ENCODE measurements at regions not wholly inside any gene's neighbourhood (a gene's known extent, or its start where the extent isn't known, plus 50 kb on each side); places are given as distances from the start of the nearest gene placed in this dataset.
"Not testable (repeated sequence)": the region's sequence is repeated elsewhere in the genome, so short reads cannot be mapped to it uniquely, and the experiment has no call there.

DNA sequence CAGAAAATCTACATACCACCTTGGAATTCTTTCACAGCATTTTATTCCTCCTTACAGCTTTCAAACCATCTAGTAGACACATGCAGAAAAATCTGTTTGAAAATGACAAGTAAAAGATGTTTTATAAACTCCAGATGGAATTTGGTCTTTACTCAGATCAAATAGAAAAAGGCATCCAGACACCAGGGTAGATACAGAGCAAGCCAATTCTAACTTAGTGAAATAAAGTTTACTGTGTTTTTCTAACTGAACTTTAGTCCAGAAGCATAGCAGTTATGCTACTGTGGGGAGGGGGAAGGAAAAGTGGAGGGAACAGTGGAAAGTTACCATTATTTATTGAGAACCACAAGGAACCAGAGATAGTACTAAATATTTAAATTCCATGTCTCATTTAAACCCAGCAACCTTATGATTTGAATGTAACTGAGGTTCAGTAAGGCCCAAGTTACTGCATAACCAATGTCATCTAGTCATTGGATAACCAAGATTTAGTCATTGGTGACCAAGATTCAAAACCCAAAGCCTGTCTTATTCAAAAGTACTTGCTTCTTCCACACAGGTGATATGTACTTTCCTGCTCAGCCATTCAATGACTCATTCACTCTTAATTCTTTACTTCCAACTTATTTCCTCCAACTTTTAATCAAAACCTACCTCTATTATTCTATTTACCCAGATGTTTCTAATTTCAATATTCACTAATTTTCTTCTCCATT, 57.7 kb downstream of the RAD51AP2 start:
- H3K79me2 ChIP-seq (ENCODE audit: control insufficient read depth, insufficient read depth, low read length), result no peaks in the 10 kb centered on the region
- no peaks in the 10 kb centered on the region for H3K36me3 ChIP-seq (ENCODE audit: control insufficient read depth in 2 of 2, extremely low read depth in 1 of 2, insufficient read depth in 2 of 2, low read length in 2 of 2)
- no peak overlapping the region for H3K4me3 ChIP-seq (ENCODE audit: control insufficient read depth in 2 of 3, extremely low read depth in 1 of 3, insufficient read depth in 2 of 3, low read depth in 1 of 3, low read length in 3 of 3)
- DNase-seq (ENCODE audit: low read depth, low spot score), result no peak
- no peak overlapping the region for H3K27ac ChIP-seq (ENCODE audit: control insufficient read depth, insufficient read depth, low read length)
- H3K9me1 ChIP-seq (ENCODE audit: control insufficient read depth, extremely low read depth, insufficient read depth, low read length), result no peaks in the 10 kb centered on the region
- FAIRE-seq, result peak; percentile 63
- no peaks in the 10 kb centered on the region for H3K27me3 ChIP-seq (ENCODE audit: control insufficient read depth, extremely low read depth, insufficient read depth, low read length)
- H3K9me3 ChIP-seq (ENCODE audit: control insufficient read depth, low read depth, low read length), result no peaks in the 10 kb centered on the region
- TF ChIP-seq, protein P1, sequence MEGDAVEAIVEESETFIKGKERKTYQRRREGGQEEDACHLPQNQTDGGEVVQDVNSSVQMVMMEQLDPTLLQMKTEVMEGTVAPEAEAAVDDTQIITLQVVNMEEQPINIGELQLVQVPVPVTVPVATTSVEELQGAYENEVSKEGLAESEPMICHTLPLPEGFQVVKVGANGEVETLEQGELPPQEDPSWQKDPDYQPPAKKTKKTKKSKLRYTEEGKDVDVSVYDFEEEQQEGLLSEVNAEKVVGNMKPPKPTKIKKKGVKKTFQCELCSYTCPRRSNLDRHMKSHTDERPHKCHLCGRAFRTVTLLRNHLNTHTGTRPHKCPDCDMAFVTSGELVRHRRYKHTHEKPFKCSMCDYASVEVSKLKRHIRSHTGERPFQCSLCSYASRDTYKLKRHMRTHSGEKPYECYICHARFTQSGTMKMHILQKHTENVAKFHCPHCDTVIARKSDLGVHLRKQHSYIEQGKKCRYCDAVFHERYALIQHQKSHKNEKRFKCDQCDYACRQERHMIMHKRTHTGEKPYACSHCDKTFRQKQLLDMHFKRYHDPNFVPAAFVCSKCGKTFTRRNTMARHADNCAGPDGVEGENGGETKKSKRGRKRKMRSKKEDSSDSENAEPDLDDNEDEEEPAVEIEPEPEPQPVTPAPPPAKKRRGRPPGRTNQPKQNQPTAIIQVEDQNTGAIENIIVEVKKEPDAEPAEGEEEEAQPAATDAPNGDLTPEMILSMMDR (optimal IDR thresholded peaks at IDR 0.05 in 1 of 3, IDR thresholded peaks at IDR 0.05 in 1 of 3, conservative IDR thresholded peaks at IDR 0.05 in 1 of 3; ENCODE audit: extremely low read depth in 1 of 3, insufficient read depth in 2 of 3, low read length in 3 of 3), result no peak
- no peak for TF ChIP-seq EZH2 (IDR thresholded peaks at IDR 0.05; ENCODE audit: low read length)
- H2AFZ ChIP-seq (ENCODE audit: control insufficient read depth, low read length), result no peak overlapping the region
- no peaks in the 10 kb centered on the region for H3K4me1 ChIP-seq (ENCODE audit: control insufficient read depth, extremely low read depth, insufficient read depth, low read length)
- H3K9ac ChIP-seq (ENCODE audit: control insufficient read depth, extremely low read depth, insufficient read depth, low read length), result no peak overlapping the region
- no peak overlapping the region for H3K4me2 ChIP-seq (ENCODE audit: control insufficient read depth, extremely low read depth, insufficient read depth, low read depth, low read length)
- dilution Hi-C loops (cut with MboI; ENCODE audit: extremely low pct_ligation_motif_present, low sequenced_read_pairs), result no loop called here
- no peaks in the 10 kb centered on the region for H4K20me1 ChIP-seq (ENCODE audit: control insufficient read depth, extremely low read depth, insufficient read depth, low read length)

DNA sequence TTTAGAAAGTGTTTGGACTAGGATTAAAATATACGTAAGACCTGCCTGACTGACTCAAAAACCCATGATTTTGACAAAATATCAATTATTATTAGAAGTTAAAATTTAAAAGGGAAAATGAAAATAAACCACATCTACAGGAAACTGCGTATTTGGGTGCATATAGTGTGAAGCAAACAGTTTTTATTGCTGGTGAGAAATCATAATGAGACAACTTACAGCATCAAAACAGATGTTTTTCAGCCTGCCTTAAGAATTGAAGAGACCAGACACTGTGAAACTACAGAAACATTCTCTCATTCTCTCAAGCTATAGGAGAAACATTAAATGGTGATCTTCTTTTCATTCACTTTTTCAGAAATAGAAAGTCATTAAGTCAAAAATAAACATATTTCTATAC, 62.9 kb downstream of the RAD51AP2 start:
- Histone ChIP-seq H4K20me1 (ENCODE audit: control insufficient read depth, extremely low read depth, insufficient read depth, low read length) (no peaks in the 10 kb centered on the region), H3K4me1 (ENCODE audit: control insufficient read depth, extremely low read depth, insufficient read depth, low read length) (no peaks in the 10 kb centered on the region), H3K27ac (ENCODE audit: control insufficient read depth, insufficient read depth, low read length) (no peak overlapping the region), H3K79me2 (ENCODE audit: control insufficient read depth, insufficient read depth, low read length) (no peaks in the 10 kb centered on the region), H3K4me2 (ENCODE audit: control insufficient read depth, extremely low read depth, insufficient read depth, low read depth, low read length) (no peak overlapping the region), H3K4me3 (ENCODE audit: control insufficient read depth in 2 of 3, extremely low read depth in 1 of 3, insufficient read depth in 2 of 3, low read depth in 1 of 3, low read length in 3 of 3) (no peak overlapping the region), H3K36me3 (ENCODE audit: control insufficient read depth in 2 of 2, extremely low read depth in 1 of 2, insufficient read depth in 2 of 2, low read length in 2 of 2) (no peaks in the 10 kb centered on the region), H3K27me3 (ENCODE audit: control insufficient read depth, extremely low read depth, insufficient read depth, low read length) (no peaks in the 10 kb centered on the region), H3K9me1 (ENCODE audit: control insufficient read depth, extremely low read depth, insufficient read depth, low read length) (no peaks in the 10 kb centered on the region), H2AFZ (ENCODE audit: control insufficient read depth, low read length) (no peak overlapping the region), H3K9ac (ENCODE audit: control insufficient read depth, extremely low read depth, insufficient read depth, low read length) (no peak overlapping the region), H3K9me3 (ENCODE audit: control insufficient read depth, low read depth, low read length) (no peaks in the 10 kb centered on the region)
- dilution Hi-C loops (cut with MboI; ENCODE audit: extremely low pct_ligation_motif_present, low sequenced_read_pairs), result no loop called here
- no peak for TF ChIP-seq EZH2 (IDR thresholded peaks at IDR 0.05; ENCODE audit: low read length)
- TF ChIP-seq, protein P1 (optimal IDR thresholded peaks at IDR 0.05 in 1 of 3, IDR thresholded peaks at IDR 0.05 in 1 of 3, conservative IDR thresholded peaks at IDR 0.05 in 1 of 3; ENCODE audit: extremely low read depth in 1 of 3, insufficient read depth in 2 of 3, low read length in 3 of 3), result no peak
- FAIRE-seq (no peak), DNase-seq (ENCODE audit: low read depth, low spot score) (no peak)

DNA sequence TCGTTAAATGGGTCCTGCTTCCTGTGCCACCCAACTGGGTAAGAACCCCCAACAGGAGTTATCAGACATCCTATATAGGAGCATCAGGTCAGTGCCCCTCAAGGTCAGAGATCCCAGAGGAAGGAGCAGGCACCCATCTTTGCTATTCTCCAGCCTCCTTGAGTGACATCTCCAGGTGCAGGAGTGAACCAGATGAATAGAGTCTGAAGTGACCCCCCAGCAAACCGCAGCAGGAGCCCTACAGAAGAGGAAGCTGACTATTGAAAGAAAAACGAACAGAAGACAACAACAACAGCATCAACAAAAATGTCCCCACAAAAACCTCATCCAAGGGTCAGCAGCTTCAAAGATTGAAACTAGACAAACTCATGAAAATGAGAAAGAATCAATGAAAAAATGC, 72.0 kb downstream of the RAD51AP2 start:
- FAIRE-seq; DNase-seq (ENCODE audit: low read depth, low spot score); H4K20me1 ChIP-seq (ENCODE audit: control insufficient read depth, extremely low read depth, insufficient read depth, low read length); H2AFZ ChIP-seq (ENCODE audit: control insufficient read depth, low read length); H3K9me3 ChIP-seq (ENCODE audit: control insufficient read depth, low read depth, low read length); H3K36me3 ChIP-seq (ENCODE audit: control insufficient read depth in 2 of 2, extremely low read depth in 1 of 2, insufficient read depth in 2 of 2, low read length in 2 of 2); H3K9me1 ChIP-seq (ENCODE audit: control insufficient read depth, extremely low read depth, insufficient read depth, low read length); H3K79me2 ChIP-seq (ENCODE audit: control insufficient read depth, insufficient read depth, low read length); H3K4me2 ChIP-seq (ENCODE audit: control insufficient read depth, extremely low read depth, insufficient read depth, low read depth, low read length); H3K9ac ChIP-seq (ENCODE audit: control insufficient read depth, extremely low read depth, insufficient read depth, low read length); H3K4me3 ChIP-seq (ENCODE audit: control insufficient read depth in 2 of 3, extremely low read depth in 1 of 3, insufficient read depth in 2 of 3, low read depth in 1 of 3, low read length in 3 of 3); dilution Hi-C loops (cut with MboI; ENCODE audit: extremely low pct_ligation_motif_present, low sequenced_read_pairs); H3K27ac ChIP-seq (ENCODE audit: control insufficient read depth, insufficient read depth, low read length); H3K27me3 ChIP-seq (ENCODE audit: control insufficient read depth, extremely low read depth, insufficient read depth, low read length): not testable (repeated sequence)
- H3K4me1 ChIP-seq (ENCODE audit: control insufficient read depth, extremely low read depth, insufficient read depth, low read length), result peaks cover 11% of the 10 kb centered on the region
